Fibroblast of pulmonary artery (primary cell): ENCODE measurements at regions not wholly inside any gene's neighbourhood (a gene's known extent, or its start where the extent isn't known, plus 50 kb on each side); places are given as distances from the start of the nearest gene placed in this dataset.

ENCODE experiments used
- DNase-seq: peaks from one replicate; pipeline ENCODE4 v3.0.0-alpha.2; 2010; ENCODE audit warnings: low read depth
- H3K4me3 ChIP-seq: replicated peaks from 2 replicates; pipeline ENCODE4 v1.5.1; 2011; ENCODE audit warnings: low read depth, mild to moderate bottlenecking, control low read depth, low read length, moderate library complexity
- TF ChIP-seq, protein P1 (sequence below): IDR thresholded peaks from 2 replicates; pipeline ENCODE4 v1.5.1; 2011; ENCODE audit warnings: mild to moderate bottlenecking, control low read depth, low read length, inconsistent platforms; ENCODE audit errors: missing control alignments

DNA sequence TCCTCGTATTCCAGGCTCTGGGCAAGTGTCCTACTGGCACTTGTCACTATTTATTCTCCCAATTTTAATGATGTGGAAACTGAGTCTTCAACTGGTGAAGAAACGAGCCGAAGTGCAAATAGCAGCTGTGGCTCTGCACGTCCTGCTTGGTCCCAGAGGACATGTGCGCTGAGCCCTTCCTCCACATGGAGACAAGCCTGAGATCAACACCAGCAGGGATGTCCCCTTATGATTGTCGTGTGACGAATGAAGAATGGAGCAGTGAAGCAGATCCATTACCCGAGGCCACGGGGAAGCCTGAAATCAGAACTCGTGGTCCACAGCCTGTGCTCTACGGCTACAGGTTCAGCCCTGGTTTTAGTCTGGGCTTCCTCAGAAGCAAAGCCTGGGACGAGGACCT lies 61.0 kb downstream of the FOXL1 start:
- no peak for DNase-seq
- TF ChIP-seq, protein P1, sequence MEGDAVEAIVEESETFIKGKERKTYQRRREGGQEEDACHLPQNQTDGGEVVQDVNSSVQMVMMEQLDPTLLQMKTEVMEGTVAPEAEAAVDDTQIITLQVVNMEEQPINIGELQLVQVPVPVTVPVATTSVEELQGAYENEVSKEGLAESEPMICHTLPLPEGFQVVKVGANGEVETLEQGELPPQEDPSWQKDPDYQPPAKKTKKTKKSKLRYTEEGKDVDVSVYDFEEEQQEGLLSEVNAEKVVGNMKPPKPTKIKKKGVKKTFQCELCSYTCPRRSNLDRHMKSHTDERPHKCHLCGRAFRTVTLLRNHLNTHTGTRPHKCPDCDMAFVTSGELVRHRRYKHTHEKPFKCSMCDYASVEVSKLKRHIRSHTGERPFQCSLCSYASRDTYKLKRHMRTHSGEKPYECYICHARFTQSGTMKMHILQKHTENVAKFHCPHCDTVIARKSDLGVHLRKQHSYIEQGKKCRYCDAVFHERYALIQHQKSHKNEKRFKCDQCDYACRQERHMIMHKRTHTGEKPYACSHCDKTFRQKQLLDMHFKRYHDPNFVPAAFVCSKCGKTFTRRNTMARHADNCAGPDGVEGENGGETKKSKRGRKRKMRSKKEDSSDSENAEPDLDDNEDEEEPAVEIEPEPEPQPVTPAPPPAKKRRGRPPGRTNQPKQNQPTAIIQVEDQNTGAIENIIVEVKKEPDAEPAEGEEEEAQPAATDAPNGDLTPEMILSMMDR = no peak
- H3K4me3 ChIP-seq = no peak overlapping the region

DNA sequence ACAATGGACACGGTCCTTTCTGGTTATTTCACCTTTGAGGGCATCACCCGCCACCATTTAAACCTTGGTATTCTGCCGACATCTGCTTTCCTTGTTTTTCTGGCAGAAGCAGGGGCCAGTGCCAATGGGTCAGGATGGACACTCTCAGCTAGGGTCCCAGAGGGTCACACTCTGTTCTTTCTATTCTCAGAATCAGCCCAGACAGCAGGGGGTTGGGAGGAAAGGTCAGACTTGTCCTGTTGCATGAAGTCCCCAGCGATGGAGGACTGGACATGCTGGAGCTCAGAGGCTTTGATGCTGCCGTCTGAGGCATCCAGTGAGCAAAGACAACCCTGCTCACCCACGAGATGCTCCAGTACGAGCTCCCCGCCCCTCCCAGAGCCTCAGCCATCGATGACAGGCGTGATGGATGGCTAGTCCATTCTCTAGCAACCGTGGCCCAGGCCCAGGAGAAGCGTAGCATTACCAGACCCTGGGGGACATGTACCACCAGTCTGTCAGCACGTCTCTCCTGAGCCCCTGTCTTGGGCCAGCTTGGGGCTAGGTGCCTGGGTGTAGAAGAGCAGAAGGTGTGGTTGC lies 62.0 kb downstream of the FOXL1 start:
- DNase-seq = no peak
- TF ChIP-seq, protein P1 = no peak
- no peak overlapping the region for H3K4me3 ChIP-seq

DNA sequence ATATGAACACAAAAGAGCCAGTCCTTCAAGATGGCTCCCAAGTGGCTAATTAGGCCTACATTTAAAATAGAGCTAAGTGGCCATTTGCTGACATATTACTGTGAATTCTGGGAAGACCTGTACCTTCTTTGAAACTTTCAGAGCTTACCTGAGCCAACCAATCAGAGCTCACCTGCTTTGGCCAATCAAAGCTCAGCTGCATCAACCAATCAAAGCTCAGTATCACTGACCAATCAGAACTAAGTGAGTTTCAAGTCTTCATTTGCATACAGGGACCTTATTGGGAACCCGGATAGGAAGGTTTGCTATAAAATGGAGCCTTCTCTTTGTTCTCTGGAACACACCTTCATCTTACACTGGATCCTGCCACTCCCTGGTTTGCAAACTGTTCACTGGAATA lies 63.7 kb downstream of the FOXL1 start:
- no peak overlapping the region for H3K4me3 ChIP-seq
- TF ChIP-seq, protein P1 = no peak
- DNase-seq = no peak

DNA sequence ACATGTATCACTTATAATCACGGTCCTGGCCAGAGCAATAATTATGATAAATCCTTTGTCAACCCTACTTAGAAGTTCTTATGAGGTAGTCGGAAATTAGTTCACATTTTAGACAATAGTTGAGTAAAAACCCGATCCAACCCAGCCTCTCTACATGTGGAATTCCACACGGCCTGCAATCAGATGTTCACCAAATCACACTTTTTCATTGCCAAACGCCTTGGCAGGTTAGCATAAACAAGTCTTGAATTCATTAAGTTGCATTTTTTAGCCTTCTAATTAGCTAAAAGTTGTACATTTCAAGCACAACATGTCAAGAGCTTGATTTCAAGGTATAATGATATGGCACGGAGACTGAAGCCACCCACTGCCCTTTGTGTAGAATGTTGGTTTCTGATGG lies 65.3 kb downstream of the FOXL1 start:
- DNase-seq = no peak
- TF ChIP-seq, protein P1 = no peak
- H3K4me3 ChIP-seq = no peak overlapping the region

- TF ChIP-seq, protein P1 = no peak
- no peak for DNase-seq
- H3K4me3 ChIP-seq = no peak overlapping the region
These were observed 69.2 kb downstream of the FOXL1 start for GRCh38 chr16:86647561-86647960.

DNA sequence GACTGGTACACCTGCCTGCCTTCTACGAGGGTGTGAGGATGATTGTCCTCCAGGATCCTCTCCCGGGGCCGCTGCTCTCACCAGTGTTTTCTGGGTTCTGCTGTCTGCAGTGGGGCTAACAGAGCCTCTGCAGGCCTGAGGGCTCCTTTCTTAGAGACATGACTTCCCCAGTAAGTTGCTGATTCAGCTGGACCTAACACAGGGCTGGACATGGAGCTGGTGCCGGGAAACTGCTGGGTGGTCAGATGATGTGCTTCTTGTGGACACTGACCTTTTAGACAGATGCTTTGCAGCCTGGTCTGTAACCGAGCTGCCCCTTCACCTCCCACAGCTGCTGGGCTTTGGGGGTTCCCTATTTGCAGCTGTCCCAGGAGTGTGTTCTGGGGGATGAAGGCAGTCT lies 71.5 kb downstream of the FOXL1 start:
- TF ChIP-seq, protein P1 = no peak
- no peak for DNase-seq

GRCh38 chr16:86651013-86651627 lies 72.8 kb downstream of the FOXL1 start:
- no peak overlapping the region for H3K4me3 ChIP-seq
- TF ChIP-seq, protein P1 = no peak
- no peak for DNase-seq

More for the DNA sequence above, 71.5 kb downstream of the FOXL1 start:
- H3K4me3 ChIP-seq = no peak overlapping the region
